Cardiac muscle cell (in vitro differentiated cells and primary cell): ENCODE measurements at regions not wholly inside any gene's neighbourhood (a gene's known extent, or its start where the extent isn't known, plus 50 kb on each side); places are given as distances from the start of the nearest gene placed in this dataset.

Experiments
- DNase-seq, 2 donors: peaks; one replicate each; pipeline versions ENCODE4 v3.0.0 to v3.0.0-alpha.2; 2010 to 2017; ENCODE audit warnings: low read depth in 1 of 2, low spot score in 1 of 2
- H3K27ac ChIP-seq: fragments of 200-600 bp; sonication (generic); 2 replicates; pipeline ENCODE4 v1.5.1; 2016
- H3K27me3 ChIP-seq: fragments of 200-600 bp; sonication (generic); 2 replicates; pipeline ENCODE4 v1.6.0; 2016; ENCODE audit warnings: control low read depth
- H3K36me3 ChIP-seq: fragments of 200-600 bp; sonication (generic); 2 replicates; pipeline ENCODE4 v1.5.1; 2016; ENCODE audit warnings: control low read depth
- H3K4me1 ChIP-seq: fragments of 200-600 bp; sonication (generic); 2 replicates; pipeline ENCODE4 v1.8.1; 2017; ENCODE audit warnings: low read depth, mild to moderate bottlenecking, mixed run types
- H3K4me3 ChIP-seq: fragments of 200-600 bp; sonication (generic); 2 replicates; pipeline ENCODE4 v1.5.1; 2016; ENCODE audit warnings: mild to moderate bottlenecking
- H3K9me3 ChIP-seq: fragments of 200-600 bp; sonication (generic); 2 replicates; pipeline ENCODE4 v1.5.1; 2017; ENCODE audit warnings: low read depth, mild to moderate bottlenecking, control low read depth
- TF ChIP-seq, protein P1 (sequence below): IDR thresholded peaks from 2 replicates; pipeline ENCODE4 v1.5.1; 2012; ENCODE audit warnings: low read depth, mild to moderate bottlenecking, low read length

- H3K27ac ChIP-seq: no peak overlapping the region
- peaks cover 6% of the 10 kb centered on the region for H3K4me1 ChIP-seq
These were observed 502.9 kb upstream of the THBS1 start for GRCh38 chr15:39078026-39078425.

DNA sequence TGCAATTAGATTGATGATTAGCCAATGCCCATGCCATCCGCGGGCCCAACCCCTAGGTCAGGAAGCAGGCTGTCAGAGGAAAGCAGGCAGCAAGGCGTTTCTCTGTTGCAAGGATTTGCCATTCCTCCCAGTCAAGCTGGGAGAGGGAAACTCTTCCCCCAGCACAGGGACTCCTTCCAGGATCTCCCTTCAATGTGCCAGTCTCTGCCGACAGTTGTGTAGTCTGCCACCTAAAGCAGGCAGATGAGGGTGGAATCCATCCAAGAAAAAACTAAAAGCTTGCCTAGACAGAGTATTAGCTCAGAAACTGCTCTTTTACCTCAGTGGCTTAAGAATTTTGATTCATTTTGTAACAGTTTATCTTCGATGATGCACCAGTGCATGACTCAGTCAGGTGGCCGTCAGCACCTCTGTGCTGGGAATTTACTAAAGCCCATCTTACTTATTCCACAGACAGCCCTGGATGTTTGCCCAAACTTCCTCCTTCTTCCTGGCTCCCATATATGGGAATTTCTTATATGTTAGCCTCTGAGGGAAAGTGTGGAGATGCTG, 501.5 kb upstream of the THBS1 start:
- TF ChIP-seq, protein P1, sequence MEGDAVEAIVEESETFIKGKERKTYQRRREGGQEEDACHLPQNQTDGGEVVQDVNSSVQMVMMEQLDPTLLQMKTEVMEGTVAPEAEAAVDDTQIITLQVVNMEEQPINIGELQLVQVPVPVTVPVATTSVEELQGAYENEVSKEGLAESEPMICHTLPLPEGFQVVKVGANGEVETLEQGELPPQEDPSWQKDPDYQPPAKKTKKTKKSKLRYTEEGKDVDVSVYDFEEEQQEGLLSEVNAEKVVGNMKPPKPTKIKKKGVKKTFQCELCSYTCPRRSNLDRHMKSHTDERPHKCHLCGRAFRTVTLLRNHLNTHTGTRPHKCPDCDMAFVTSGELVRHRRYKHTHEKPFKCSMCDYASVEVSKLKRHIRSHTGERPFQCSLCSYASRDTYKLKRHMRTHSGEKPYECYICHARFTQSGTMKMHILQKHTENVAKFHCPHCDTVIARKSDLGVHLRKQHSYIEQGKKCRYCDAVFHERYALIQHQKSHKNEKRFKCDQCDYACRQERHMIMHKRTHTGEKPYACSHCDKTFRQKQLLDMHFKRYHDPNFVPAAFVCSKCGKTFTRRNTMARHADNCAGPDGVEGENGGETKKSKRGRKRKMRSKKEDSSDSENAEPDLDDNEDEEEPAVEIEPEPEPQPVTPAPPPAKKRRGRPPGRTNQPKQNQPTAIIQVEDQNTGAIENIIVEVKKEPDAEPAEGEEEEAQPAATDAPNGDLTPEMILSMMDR: no peak
- Histone ChIP-seq H3K4me3 (no peak overlapping the region), H3K27me3 (no peaks in the 10 kb centered on the region), H3K9me3 (no peaks in the 10 kb centered on the region), H3K27ac (peak overlapping the region; percentile 70), H3K4me1 (peaks cover 6% of the 10 kb centered on the region), H3K36me3 (no peaks in the 10 kb centered on the region)
- peak; percentile 24 to 85 for DNase-seq

More at GRCh38 chr15:39078026-39078425, 502.9 kb upstream of the THBS1 start:
- Histone ChIP-seq H3K9me3 (no peaks in the 10 kb centered on the region), H3K36me3 (no peaks in the 10 kb centered on the region), H3K4me3 (no peak overlapping the region), H3K27me3 (no peaks in the 10 kb centered on the region)
- TF ChIP-seq, protein P1: no peak
- peak in 1 of 2 donors; percentile 36 for DNase-seq

DNA sequence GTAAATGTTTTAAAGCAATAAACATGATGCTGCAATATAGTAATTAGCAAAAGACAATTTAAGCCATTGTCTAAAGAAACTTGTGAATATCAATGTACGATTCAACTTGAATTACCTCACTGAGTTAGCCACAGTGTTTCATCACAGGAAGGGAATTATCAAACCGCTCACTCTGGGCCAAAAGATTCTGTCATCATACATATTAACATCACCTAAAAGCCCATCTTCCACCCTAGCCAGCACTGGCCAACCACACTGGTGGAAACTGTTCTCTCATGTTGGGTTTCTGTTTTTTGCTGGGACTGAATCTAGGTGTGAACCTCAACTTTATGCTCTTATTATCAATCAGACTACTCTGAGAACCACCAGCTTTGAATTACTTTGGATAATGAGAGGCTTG, 497.7 kb upstream of the THBS1 start:
- no peaks in the 10 kb centered on the region for H3K36me3 ChIP-seq
- H3K27me3 ChIP-seq: no peaks in the 10 kb centered on the region
- H3K4me1 ChIP-seq: peaks cover 6% of the 10 kb centered on the region
- peak in 1 of 2 donors; percentile 90 for DNase-seq
- no peak overlapping the region for H3K4me3 ChIP-seq
- H3K27ac ChIP-seq: no peak overlapping the region
- TF ChIP-seq, protein P1: no peak
- no peaks in the 10 kb centered on the region for H3K9me3 ChIP-seq

DNA sequence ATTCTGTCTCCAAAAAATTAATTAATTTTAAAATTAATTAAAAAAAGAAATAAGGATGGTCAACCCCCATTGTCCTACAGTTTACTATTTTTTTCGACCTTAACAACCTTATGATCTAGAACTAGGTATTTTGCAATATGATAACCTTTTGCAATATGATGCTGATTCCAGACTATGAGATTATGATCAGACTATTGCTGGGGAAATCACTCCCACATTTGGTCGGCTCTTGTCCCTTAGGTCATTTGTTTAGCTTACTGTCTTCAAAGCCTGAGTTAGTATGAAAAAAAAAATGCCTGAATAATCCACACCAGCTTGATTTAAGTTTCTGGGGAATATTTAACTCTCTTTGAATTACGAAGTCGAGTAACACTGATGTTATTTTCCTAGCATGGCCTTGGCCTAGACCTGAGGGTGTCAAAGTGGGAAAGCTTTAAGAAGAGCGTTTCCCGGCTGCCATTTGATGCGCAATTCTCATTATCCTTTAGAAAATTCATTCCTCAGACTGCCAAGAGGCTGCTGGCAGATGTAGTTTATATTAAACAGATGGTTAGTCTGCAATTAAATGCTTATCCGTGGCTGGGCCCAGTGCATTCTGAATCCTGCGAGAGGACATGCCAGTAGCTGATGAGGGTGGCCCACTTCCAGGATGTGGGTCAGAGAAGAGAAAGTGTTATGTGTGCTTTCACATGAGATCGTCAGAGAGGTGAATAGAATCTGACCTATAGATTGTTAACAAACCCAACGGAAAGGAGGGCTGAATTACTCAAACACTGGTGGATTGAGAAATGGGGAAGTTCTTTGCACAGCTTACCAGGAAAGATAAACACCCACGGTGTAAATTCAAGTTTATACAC, 496.0 kb upstream of the THBS1 start:
- Histone ChIP-seq H3K9me3 (no peaks in the 10 kb centered on the region), H3K27me3 (no peaks in the 10 kb centered on the region), H3K36me3 (no peaks in the 10 kb centered on the region), H3K27ac (no peak overlapping the region), H3K4me1 (no peaks in the 10 kb centered on the region), H3K4me3 (no peak overlapping the region)
- TF ChIP-seq, protein P1: no peak
- DNase-seq: peak in 1 of 2 donors; percentile 95

DNA sequence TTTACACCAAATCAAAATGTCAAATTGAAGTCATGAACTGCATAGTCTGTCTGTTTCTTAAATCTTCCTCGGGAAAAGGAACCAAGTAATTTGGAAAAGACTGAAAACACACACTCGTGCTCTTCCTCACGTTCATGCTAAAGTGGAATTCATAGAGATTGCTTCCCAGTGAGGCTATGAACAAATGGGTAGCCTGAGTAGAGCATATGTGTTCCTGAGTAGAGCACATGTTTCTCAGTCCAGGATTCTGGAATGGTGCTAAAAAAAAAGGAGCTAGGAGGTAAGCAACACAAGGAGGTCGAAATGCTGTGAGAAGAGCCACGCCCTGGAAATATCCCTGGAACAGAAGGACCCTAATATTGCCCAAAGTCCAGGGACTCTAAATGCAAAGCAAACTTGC, 494.2 kb upstream of the THBS1 start:
- no peaks in the 10 kb centered on the region for H3K4me1 ChIP-seq
- DNase-seq: no peak
- no peaks in the 10 kb centered on the region for H3K27me3 ChIP-seq
- TF ChIP-seq, protein P1: no peak
- H3K4me3 ChIP-seq: no peak overlapping the region
- H3K9me3 ChIP-seq: no peaks in the 10 kb centered on the region
- H3K27ac ChIP-seq: no peak overlapping the region
- H3K36me3 ChIP-seq: no peaks in the 10 kb centered on the region
